Smooth muscle cell (in vitro differentiated cells): ENCODE measurements at regions not wholly inside any gene's neighbourhood (a gene's known extent, or its start where the extent isn't known, plus 50 kb on each side); places are given as distances from the start of the nearest gene placed in this dataset.

Experiments used
- DNase-seq: peaks from one replicate; lab custom pipeline; 2025; ENCODE audit not compliant: unreplicated experiment; lab: John Stamatoyannopoulos, UW
- H2AFZ ChIP-seq: fragments of 200-600 bp; sonication (generic); 2 replicates; pipeline ENCODE4 v1.6.0; 2016; ENCODE audit warnings: antibody characterized with exemption, low read depth, mild to moderate bottlenecking
- H3F3A ChIP-seq: fragments of 200-600 bp; sonication (generic); 2 replicates; pipeline ENCODE4 v1.6.0; 2017; ENCODE audit warnings: antibody characterized with exemption, low read depth
- H3K27ac ChIP-seq: fragments of 200-600 bp; sonication (generic); 2 replicates; pipeline ENCODE4 v1.5.1; 2016; ENCODE audit warnings: low read depth, mild to moderate bottlenecking
- H3K27me3 ChIP-seq: fragments of 200-600 bp; sonication (generic); 2 replicates; pipeline ENCODE4 v1.6.1; 2016; ENCODE audit warnings: low read depth, mild to moderate bottlenecking
- H3K36me3 ChIP-seq: fragments of 200-600 bp; sonication (generic); 2 replicates; pipeline ENCODE4 v1.5.1; 2016; ENCODE audit warnings: low read depth
- H3K4me1 ChIP-seq: fragments of 200-600 bp; sonication (generic); 2 replicates; pipeline ENCODE4 v1.5.1; 2016; ENCODE audit warnings: low read depth
- H3K4me2 ChIP-seq: fragments of 200-600 bp; sonication (generic); 2 replicates; pipeline ENCODE4 v1.6.0; 2016; ENCODE audit warnings: mild to moderate bottlenecking
- H3K4me3 ChIP-seq: fragments of 200-600 bp; sonication (generic); 2 replicates; pipeline ENCODE4 v1.5.1; 2016; ENCODE audit warnings: mild to moderate bottlenecking
- H3K79me2 ChIP-seq: fragments of 200-600 bp; sonication (generic); 2 replicates; pipeline ENCODE4 v1.6.0; 2016; ENCODE audit warnings: low read depth, mild to moderate bottlenecking
- H3K9ac ChIP-seq: fragments of 200-600 bp; sonication (generic); 2 replicates; pipeline ENCODE4 v1.6.0; 2016; ENCODE audit warnings: low read depth
- H3K9me3 ChIP-seq: fragments of 200-600 bp; sonication (generic); replicated peaks from 2 replicates; pipeline ENCODE4 v1.5.1; 2016; ENCODE audit warnings: low read depth
- H4K20me1 ChIP-seq: fragments of 200-600 bp; sonication (generic); 2 replicates; pipeline ENCODE4 v1.6.0; 2016; ENCODE audit warnings: low read depth
- WGBS: methylation state at CpG from one replicate; pipeline ENCODE4 v1.1.7; 2016; ENCODE audit warnings: low lambda C conversion rate; 5-methylcytosine and 5-hydroxymethylcytosine counted together
- TF ChIP-seq, protein P1 (sequence below): fragments of 200-600 bp; sonication (generic); IDR thresholded peaks from 2 replicates; pipeline ENCODE4 v1.5.1; 2017; ENCODE audit warnings: borderline replicate concordance, mild to moderate bottlenecking, antibody characterized with exemption; ENCODE audit not compliant: insufficient read depth, poor library complexity, severe bottlenecking

GRCh38 chr3:80496452-80496851 is 728.7 kb upstream of the ROBO1 start:
- Histone ChIP-seq H3K36me3 (no peaks in the 10 kb centered on the region), H2AFZ (no peak overlapping the region), H4K20me1 (no peaks in the 10 kb centered on the region), H3K27ac (no peak overlapping the region), H3K4me1 (no peaks in the 10 kb centered on the region), H3K4me3 (no peak overlapping the region), H3K27me3 (no peaks in the 10 kb centered on the region), H3F3A (no peaks in the 10 kb centered on the region), H3K4me2 (no peak overlapping the region), H3K9me3 (no peaks in the 10 kb centered on the region), H3K9ac (no peak overlapping the region), H3K79me2 (no peaks in the 10 kb centered on the region)
- TF ChIP-seq, protein P1, sequence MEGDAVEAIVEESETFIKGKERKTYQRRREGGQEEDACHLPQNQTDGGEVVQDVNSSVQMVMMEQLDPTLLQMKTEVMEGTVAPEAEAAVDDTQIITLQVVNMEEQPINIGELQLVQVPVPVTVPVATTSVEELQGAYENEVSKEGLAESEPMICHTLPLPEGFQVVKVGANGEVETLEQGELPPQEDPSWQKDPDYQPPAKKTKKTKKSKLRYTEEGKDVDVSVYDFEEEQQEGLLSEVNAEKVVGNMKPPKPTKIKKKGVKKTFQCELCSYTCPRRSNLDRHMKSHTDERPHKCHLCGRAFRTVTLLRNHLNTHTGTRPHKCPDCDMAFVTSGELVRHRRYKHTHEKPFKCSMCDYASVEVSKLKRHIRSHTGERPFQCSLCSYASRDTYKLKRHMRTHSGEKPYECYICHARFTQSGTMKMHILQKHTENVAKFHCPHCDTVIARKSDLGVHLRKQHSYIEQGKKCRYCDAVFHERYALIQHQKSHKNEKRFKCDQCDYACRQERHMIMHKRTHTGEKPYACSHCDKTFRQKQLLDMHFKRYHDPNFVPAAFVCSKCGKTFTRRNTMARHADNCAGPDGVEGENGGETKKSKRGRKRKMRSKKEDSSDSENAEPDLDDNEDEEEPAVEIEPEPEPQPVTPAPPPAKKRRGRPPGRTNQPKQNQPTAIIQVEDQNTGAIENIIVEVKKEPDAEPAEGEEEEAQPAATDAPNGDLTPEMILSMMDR, result no peak
- DNase-seq, result no peak
- WGBS, result 90% methylated on average over 2 of the region's 3 CpGs

DNA sequence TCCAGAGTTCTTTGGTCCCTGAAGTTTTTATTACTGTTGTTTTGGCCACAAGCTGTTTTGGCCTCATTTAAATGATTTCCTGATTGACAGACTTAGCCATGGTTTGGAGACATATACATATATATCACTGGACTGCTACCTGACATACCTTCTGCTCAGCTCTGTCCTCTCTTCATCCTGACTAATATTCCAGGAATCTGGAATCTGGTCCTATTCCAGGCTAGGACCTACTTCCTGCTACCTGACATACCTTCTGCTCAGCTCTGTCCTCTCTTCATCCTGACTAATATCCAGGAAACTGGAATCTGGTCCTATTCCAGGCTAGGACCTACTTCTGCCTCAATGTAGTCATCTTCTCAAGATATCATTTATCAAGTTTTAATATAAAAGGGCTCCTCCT is 724.4 kb upstream of the ROBO1 start:
- Histone ChIP-seq H4K20me1 (no peaks in the 10 kb centered on the region), H3K4me3 (no peak overlapping the region), H3K9ac (no peak overlapping the region), H3K9me3 (no peaks in the 10 kb centered on the region), H3K27me3 (no peaks in the 10 kb centered on the region), H3F3A (no peaks in the 10 kb centered on the region), H3K4me1 (no peaks in the 10 kb centered on the region), H3K79me2 (no peaks in the 10 kb centered on the region), H3K27ac (no peak overlapping the region), H2AFZ (no peak overlapping the region), H3K36me3 (no peaks in the 10 kb centered on the region), H3K4me2 (no peak overlapping the region)
- no peak for DNase-seq
- TF ChIP-seq, protein P1, result no peak

- Histone ChIP-seq H3F3A (no peaks in the 10 kb centered on the region), H3K9ac (no peak overlapping the region), H3K27ac (no peak overlapping the region), H3K79me2 (no peaks in the 10 kb centered on the region), H4K20me1 (no peaks in the 10 kb centered on the region), H3K27me3 (no peaks in the 10 kb centered on the region), H3K4me1 (no peaks in the 10 kb centered on the region), H3K36me3 (no peaks in the 10 kb centered on the region), H2AFZ (no peak overlapping the region), H3K4me3 (no peak overlapping the region), H3K4me2 (no peak overlapping the region), H3K9me3 (no peaks in the 10 kb centered on the region)
- TF ChIP-seq, protein P1, result no peak
- 62% methylated on average over 1 of the region's 1 CpG for WGBS
- DNase-seq, result no peak
These were observed 705.2 kb upstream of the ROBO1 start for GRCh38 chr3:80472961-80473360.

DNA sequence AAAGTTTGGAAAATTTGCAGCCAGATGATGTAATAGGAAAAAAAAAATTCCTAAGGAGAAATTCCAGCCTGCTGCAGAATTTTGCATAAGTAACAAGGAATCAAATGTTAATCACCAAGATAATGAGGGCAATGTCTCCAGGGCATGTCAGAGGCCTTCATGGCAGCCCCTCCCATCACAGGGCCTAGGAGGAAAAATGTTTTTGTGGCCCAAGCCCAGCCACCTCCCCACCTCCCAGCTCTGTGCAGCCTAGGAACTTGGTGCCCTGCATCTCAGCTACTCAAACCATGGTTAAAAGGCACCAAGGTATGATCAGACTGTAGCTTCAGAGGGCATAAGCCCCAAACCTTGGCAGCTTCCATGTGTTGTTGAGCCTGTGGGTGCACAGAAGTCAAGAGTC is 704.7 kb upstream of the ROBO1 start:
- H3K9me3 ChIP-seq, result no peaks in the 10 kb centered on the region
- H3K27me3 ChIP-seq, result no peaks in the 10 kb centered on the region
- H3K27ac ChIP-seq, result no peak overlapping the region
- no peak overlapping the region for H2AFZ ChIP-seq
- H3K79me2 ChIP-seq, result no peaks in the 10 kb centered on the region
- H4K20me1 ChIP-seq, result no peaks in the 10 kb centered on the region
- H3F3A ChIP-seq, result no peaks in the 10 kb centered on the region
- no peaks in the 10 kb centered on the region for H3K4me1 ChIP-seq
- H3K9ac ChIP-seq, result no peak overlapping the region
- TF ChIP-seq, protein P1, result no peak
- no peak overlapping the region for H3K4me3 ChIP-seq
- H3K4me2 ChIP-seq, result no peak overlapping the region
- DNase-seq, result no peak
- no peaks in the 10 kb centered on the region for H3K36me3 ChIP-seq
